CD4-positive, alpha-beta T cell treated with Interleukin-17A for 1 hour (primary cell): ENCODE measurements at regions not wholly inside any gene's neighbourhood (a gene's known extent, or its start where the extent isn't known, plus 50 kb on each side); places are given as distances from the start of the nearest gene placed in this dataset.

Experiments
- DNase-seq: peaks from one replicate; pipeline ENCODE4 v3.0.0-alpha.2; 2020

- DNase-seq = no peak
Measured at GRCh38 chr20:11437090-11437489, 480.6 kb upstream of the BTBD3 start.

- DNase-seq = no peak
Measured at GRCh38 chr20:11437611-11438380, 479.9 kb upstream of the BTBD3 start.

GRCh38 chr20:11438412-11438811 is 479.3 kb upstream of the BTBD3 start:
- no peak for DNase-seq

GRCh38 chr20:11443382-11444119 is 474.1 kb upstream of the BTBD3 start:
- DNase-seq = no peak

- no peak for DNase-seq
Measured at GRCh38 chr20:11445161-11445560, 472.5 kb upstream of the BTBD3 start.

GRCh38 chr20:11445891-11446290 is 471.8 kb upstream of the BTBD3 start:
- no peak for DNase-seq

- DNase-seq = no peak
Measured at GRCh38 chr20:11447371-11448100, 470.2 kb upstream of the BTBD3 start.

GRCh38 chr20:11448554-11448953 is 469.1 kb upstream of the BTBD3 start:
- DNase-seq = no peak

- DNase-seq = no peak
Measured at GRCh38 chr20:11451793-11452291, 465.9 kb upstream of the BTBD3 start.

- no peak for DNase-seq
Measured at GRCh38 chr20:11452326-11452725, 465.4 kb upstream of the BTBD3 start.

- DNase-seq = no peak
Measured at GRCh38 chr20:11453430-11453829, 464.3 kb upstream of the BTBD3 start.

- DNase-seq = no peak
Measured at GRCh38 chr20:11454966-11455799, 462.5 kb upstream of the BTBD3 start.

GRCh38 chr20:11457488-11457887 is 460.2 kb upstream of the BTBD3 start:
- no peak for DNase-seq

GRCh38 chr20:11459090-11459890 is 458.4 kb upstream of the BTBD3 start:
- no peak for DNase-seq

GRCh38 chr20:11467436-11467835 is 450.3 kb upstream of the BTBD3 start:
- DNase-seq = no peak

- DNase-seq = no peak
Measured at GRCh38 chr20:11468880-11469279, 448.8 kb upstream of the BTBD3 start.

GRCh38 chr20:11469795-11470435 is 447.8 kb upstream of the BTBD3 start:
- no peak for DNase-seq

GRCh38 chr20:11473983-11474382 is 443.7 kb upstream of the BTBD3 start:
- no peak for DNase-seq

GRCh38 chr20:11483697-11484096 is 434.0 kb upstream of the BTBD3 start:
- no peak for DNase-seq

GRCh38 chr20:11484479-11484878 is 433.2 kb upstream of the BTBD3 start:
- no peak for DNase-seq

- no peak for DNase-seq
Measured at GRCh38 chr20:11492386-11492785, 425.3 kb upstream of the BTBD3 start.
